H1 (cell line): ENCODE measurements at regions not wholly inside any gene's neighbourhood (a gene's known extent, or its start where the extent isn't known, plus 50 kb on each side); places are given as distances from the start of the nearest gene placed in this dataset. TPM values are rescaled to one million over a fixed set of nuclear protein-coding genes. Genes with fewer than 3 reads are reported as not detected.

ENCODE experiments used
- small RNA-seq: library from polyadenylated mRNA; stranded (forward); fragments of <200 nt; extraction: miRNeasy Mini kit (QIAGEN cat#:217004); gene quantifications from one replicate; pipeline ENCODE3, GENCODE V24; 2013; ENCODE audit not compliant: insufficient read depth

Small RNAs in the stretch of these regions (small RNA-seq; reads per million reads assigned to genes)
- gene RF00096 (not detected), gene RN7SKP251 (not detected), gene VWA8P1 (not detected)
